Stimulated activated memory B cell treated with anti-CD40 and anti-IgM and Interleukin-4, amounts not matched to agents 10 μg/mL and 1 μg/mL and 100 μg/mL, for 72 hours (primary cell): ENCODE measurements at regions not wholly inside any gene's neighbourhood (a gene's known extent, or its start where the extent isn't known, plus 50 kb on each side); places are given as distances from the start of the nearest gene placed in this dataset.

Experiments used
- ATAC-seq: fragments of 150-1000 bp; cut with Tn5 transposase; 2 replicates; pipeline ENCODE4 v1.10.0; 2021
- H3K27ac Mint-ChIP-seq: one replicate; pipeline ENCODE4 v1.8.0; 2022; ENCODE audit warnings: mild to moderate bottlenecking, mixed read lengths
- H3K27me3 Mint-ChIP-seq: one replicate; pipeline ENCODE4 v1.8.0; 2022; ENCODE audit warnings: mixed read lengths
- H3K36me3 Mint-ChIP-seq: one replicate; pipeline ENCODE4 v1.8.0; 2022; ENCODE audit warnings: mixed read lengths
- H3K4me1 Mint-ChIP-seq: one replicate; pipeline ENCODE4 v1.8.0; 2022; ENCODE audit warnings: mixed read lengths
- H3K4me3 Mint-ChIP-seq: one replicate; pipeline ENCODE4 v1.8.0; 2022; ENCODE audit warnings: mild to moderate bottlenecking, moderate library complexity, mixed read lengths
- H3K9me3 Mint-ChIP-seq: one replicate; pipeline ENCODE4 v1.8.0; 2022; ENCODE audit warnings: mixed read lengths

DNA sequence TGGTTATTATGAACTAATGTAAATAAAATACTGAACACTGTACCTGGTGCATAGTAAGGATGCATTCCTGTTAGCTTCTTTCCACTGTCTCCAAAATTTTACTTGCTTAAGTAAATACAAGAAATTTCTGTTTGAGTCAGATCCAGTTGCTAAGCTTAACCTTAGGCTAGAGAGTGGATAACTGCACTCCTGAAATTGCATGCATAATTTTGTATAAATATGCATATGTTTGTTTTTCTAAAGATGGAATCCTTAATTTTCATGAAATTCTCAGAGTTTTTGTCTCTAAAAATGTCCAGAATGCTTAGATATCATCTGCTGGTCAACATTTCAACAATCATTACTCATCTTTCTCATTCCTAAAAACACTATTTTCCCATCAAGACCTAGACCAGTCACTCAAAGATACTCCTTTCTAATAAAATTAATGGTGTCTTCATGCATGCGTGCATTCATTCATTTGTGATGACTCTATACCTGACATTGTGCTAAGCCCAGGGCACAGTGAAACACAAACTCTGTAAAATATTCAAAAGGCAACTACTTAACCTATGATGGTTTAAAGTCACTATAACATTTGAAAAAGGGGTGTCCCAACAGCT, 284.8 kb downstream of the SEC61B start:
- no peaks in the 10 kb centered on the region for H3K27me3 Mint-ChIP-seq
- H3K4me3 Mint-ChIP-seq, result no peak overlapping the region
- no peaks in the 10 kb centered on the region for H3K9me3 Mint-ChIP-seq
- ATAC-seq, result no peak
- H3K36me3 Mint-ChIP-seq, result no peaks in the 10 kb centered on the region
- H3K27ac Mint-ChIP-seq, result peak overlapping the region; percentile 97
- H3K4me1 Mint-ChIP-seq, result peaks cover 37% of the 10 kb centered on the region

DNA sequence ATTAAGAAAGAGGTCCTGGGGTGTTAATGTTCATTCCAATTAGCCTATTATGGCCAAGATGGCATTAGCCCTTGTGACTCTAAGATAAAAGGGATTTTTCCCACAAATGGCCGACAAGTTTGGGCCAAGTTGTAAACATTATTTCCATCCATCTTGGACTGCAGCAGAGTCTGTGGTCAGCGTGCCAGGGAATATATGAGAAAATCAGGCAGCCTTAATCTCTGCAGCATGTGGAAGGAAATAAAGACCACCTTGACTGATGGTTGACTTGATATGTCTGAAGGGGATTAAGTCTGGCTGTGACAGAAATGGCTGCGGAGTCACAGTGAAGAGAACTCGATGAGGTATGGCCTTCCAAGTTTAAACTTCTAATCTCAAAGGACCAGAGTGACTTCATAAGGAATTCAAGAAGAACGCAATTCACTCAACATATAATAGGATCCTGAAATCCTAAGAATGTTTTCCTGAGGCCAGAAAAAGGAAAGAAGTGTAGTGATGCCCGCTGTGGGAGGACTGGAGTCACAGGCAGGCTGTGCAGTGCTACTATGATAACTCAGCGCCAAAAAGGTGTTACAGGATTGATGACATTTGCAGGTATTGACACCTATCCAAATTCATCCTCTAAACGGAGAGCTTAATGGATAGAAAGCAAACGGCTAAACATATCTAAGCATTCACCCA, 287.1 kb downstream of the SEC61B start:
- Mint-ChIP-seq H3K27ac (peak overlapping the region; percentile 97), H3K4me3 (no peak overlapping the region)

DNA sequence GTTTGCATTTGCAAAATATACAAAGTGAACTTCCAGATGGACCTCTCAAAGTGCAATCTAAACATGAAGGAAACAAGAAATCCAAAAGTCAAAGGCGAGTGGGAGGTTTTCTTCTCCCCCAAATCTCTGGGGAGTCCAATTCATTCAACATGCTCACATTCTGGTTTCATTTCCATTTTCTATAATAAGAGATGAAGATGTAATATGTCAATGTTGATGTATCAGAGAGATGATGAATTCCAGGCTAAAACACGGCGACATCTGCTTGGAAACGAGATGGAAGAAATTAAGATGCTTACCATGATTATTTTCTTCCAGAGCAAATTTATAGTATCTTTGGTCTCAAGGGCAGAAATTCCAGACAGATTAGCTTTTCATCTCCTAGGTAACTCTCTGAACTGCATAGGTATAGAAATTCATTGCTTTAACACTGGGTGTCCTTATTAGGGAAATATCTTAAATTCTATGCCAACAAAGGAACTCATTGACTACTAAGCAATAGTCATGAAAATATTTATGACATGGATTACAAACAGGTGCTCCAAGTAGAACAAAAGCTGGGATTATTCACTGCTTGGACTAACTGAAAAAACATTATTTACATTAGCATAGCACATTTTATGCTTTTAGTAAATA, 287.9 kb downstream of the SEC61B start:
- Mint-ChIP-seq H3K27me3 (no peaks in the 10 kb centered on the region), H3K4me3 (peak overlapping the region; percentile 25), H3K27ac (peak overlapping the region; percentile 97), H3K9me3 (no peaks in the 10 kb centered on the region), H3K36me3 (peaks cover 7% of the 10 kb centered on the region), H3K4me1 (peaks cover 61% of the 10 kb centered on the region)
- peak; percentile 64 for ATAC-seq

More for the DNA sequence above, 287.1 kb downstream of the SEC61B start:
- no peak for ATAC-seq
- peaks cover 7% of the 10 kb centered on the region for H3K36me3 Mint-ChIP-seq
- peaks cover 53% of the 10 kb centered on the region for H3K4me1 Mint-ChIP-seq
- H3K27me3 Mint-ChIP-seq, result no peaks in the 10 kb centered on the region
- no peaks in the 10 kb centered on the region for H3K9me3 Mint-ChIP-seq

DNA sequence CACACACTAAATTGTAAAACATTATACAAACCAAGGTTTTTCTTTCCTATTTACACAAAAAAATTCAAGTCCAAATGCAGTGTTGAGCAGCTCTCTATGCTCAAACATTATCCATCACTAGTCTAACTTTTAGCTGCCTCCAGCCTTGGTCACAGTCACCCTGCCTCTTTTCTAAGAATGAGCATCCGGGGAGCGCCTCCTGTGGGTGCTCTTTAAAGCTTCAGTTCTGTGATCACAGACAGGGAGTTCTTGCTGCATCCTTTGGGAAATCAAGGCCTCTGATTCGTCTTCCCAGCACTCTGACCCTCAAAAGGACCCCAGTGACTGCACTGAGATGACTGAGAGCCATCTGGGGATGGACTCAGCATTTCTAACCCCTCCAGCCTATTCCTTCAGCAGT, 289.6 kb downstream of the SEC61B start:
- H3K4me1 Mint-ChIP-seq, result peaks cover 67% of the 10 kb centered on the region
- ATAC-seq, result no peak
- peaks cover 7% of the 10 kb centered on the region for H3K36me3 Mint-ChIP-seq
- no peaks in the 10 kb centered on the region for H3K27me3 Mint-ChIP-seq
- H3K27ac Mint-ChIP-seq, result peak overlapping the region; percentile 97
- no peak overlapping the region for H3K4me3 Mint-ChIP-seq
- peaks cover 4% of the 10 kb centered on the region for H3K9me3 Mint-ChIP-seq

DNA sequence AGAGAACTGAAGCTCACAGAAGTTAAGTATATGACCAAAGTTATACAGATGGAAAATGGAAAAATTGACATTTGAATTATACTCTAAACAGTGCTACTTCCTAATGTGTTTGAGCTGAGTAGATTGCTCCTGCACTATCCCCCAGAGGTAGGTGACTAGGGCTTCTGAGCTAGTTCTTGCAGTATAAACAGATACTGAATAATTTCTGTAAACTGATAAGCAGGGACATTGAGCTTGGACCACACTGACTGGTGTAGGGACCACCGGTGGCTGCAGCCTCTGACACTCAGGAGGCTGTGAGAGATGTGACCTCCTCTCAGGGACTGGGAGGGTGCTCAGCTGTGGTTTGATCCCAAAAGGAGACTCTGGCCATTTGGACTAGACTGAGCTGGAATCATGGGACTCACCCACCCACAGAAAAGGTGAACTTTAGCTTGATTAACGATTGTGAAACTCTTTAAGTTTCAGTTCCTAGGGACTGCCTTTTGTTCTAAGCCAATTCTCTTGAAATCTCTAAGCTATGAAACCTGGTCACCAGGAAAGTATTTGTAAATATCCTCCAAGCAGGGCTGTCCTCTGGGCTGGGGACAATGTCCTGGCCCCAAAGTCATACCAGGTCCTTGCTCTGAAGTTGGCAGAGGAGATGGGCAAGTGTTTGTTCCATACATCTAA, 291.5 kb downstream of the SEC61B start:
- Mint-ChIP-seq H3K4me1 (peaks cover 74% of the 10 kb centered on the region), H3K9me3 (peaks cover 4% of the 10 kb centered on the region), H3K4me3 (no peak overlapping the region), H3K36me3 (peaks cover 7% of the 10 kb centered on the region), H3K27ac (peak overlapping the region; percentile 97), H3K27me3 (no peaks in the 10 kb centered on the region)
- ATAC-seq, result peak; percentile 78

DNA sequence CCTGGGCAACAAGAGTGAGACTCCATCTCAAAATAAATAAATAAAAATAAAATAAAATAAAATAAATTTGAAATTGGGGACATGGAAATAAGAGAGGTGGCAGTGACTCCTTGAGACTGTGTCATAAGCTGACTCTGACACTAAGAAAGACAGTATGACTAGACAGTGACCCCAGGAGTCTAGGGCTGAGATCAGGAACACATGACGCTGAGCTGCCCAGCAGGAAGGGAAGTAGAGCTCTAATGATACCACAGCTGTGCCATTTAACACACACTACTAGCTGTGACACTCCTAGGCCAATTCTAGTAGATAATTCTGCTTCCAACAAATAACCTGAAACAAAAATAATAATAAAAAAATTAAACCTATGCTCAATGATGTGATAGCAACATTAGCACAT, 293.0 kb downstream of the SEC61B start:
- peak; percentile 79 for ATAC-seq
- Mint-ChIP-seq H3K36me3 (peaks cover 7% of the 10 kb centered on the region), H3K27me3 (no peaks in the 10 kb centered on the region), H3K27ac (peak overlapping the region; percentile 97), H3K4me3 (no peak overlapping the region), H3K4me1 (peaks cover 63% of the 10 kb centered on the region), H3K9me3 (peaks cover 4% of the 10 kb centered on the region)

DNA sequence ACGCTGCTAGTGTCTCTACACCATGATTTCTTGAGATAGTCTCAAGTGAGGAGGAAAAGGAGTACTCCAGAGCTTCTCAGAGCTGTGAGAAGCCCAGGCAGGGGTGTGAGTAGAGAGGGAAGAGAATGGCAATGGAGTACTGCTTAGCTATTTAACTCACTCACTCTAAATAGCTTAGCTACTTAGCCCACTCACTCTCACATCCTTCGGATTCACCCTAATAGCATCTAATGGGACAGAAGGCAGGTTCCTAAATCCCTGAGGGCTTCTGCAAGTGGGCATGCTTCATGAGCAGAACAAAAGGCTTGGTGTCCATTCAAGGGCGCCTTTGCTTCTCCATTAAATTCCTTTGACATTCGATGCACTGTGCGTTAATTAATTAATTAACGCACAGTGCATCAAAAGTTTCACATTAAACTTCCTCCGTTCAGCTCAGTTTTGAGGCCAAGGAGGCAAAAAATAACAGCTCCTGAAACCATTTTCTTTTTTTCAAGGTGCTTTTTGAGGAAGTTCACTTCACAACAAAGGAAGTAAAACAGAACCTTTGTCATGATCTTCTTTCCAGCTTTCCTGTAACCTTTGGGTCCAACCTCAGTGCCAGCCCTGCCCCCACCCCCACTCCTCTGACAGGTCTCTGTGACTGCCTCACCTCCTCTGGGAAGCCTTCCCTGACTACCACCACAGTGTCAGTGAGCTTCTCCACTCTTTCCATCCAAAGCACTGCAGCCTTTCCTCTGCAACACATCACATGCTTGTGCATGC, 294.0 kb downstream of the SEC61B start:
- peaks cover 7% of the 10 kb centered on the region for H3K36me3 Mint-ChIP-seq
- H3K4me3 Mint-ChIP-seq, result peak overlapping the region; percentile 10
- peak overlapping the region; percentile 97 for H3K27ac Mint-ChIP-seq
- H3K9me3 Mint-ChIP-seq, result peaks cover 4% of the 10 kb centered on the region
- no peaks in the 10 kb centered on the region for H3K27me3 Mint-ChIP-seq
- peaks cover 56% of the 10 kb centered on the region for H3K4me1 Mint-ChIP-seq
- ATAC-seq, result peak; percentile 59

DNA sequence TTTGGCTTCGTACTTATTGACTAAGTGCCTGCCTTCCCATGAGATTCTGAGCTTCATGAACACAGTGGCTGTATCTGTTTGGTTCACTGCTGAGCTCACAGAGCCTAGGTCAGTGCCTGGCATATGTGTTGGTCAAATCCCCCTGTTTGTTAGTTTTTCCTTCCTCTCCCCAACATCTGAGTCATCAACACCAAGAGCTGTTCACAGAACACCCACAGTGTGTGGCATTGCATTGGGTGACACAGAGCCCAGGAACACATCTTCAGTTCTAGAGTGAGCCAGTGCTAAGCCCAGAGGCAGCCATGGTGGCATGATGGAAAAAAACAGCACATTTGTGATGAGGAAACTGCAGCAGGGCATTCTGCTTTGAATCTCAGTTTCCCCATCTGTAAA, 294.6 kb downstream of the SEC61B start:
- Mint-ChIP-seq H3K36me3 (peaks cover 7% of the 10 kb centered on the region), H3K4me1 (peaks cover 55% of the 10 kb centered on the region), H3K4me3 (peak overlapping the region; percentile 10), H3K27me3 (no peaks in the 10 kb centered on the region), H3K9me3 (peaks cover 4% of the 10 kb centered on the region), H3K27ac (peak overlapping the region; percentile 97)
- peak; percentile 62 for ATAC-seq

DNA sequence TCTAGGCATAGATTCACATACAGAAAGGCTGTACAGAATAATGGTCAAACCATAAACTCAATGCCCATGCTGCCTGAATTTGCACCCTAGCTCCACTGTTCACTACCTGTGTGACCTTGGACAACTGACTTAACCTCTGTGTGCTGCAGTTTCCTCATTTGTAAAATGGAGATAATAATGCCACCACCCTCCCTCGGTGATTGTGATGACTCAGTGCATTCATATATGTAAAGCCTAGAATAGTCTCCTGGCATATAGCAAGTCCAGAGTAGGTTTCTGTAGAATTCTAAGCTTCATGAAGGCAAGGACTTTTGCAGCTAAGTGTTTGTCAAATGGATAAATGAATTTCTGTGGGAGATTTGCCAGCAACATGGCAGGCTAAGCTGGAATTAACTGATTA, 297.8 kb upstream of the NR4A3 start:
- H3K36me3 Mint-ChIP-seq, result no peaks in the 10 kb centered on the region
- peak overlapping the region; percentile 2 for H3K27ac Mint-ChIP-seq
- no peak overlapping the region for H3K4me3 Mint-ChIP-seq
- H3K9me3 Mint-ChIP-seq, result peaks cover 6% of the 10 kb centered on the region
- H3K27me3 Mint-ChIP-seq, result no peaks in the 10 kb centered on the region
- H3K4me1 Mint-ChIP-seq, result peaks cover 14% of the 10 kb centered on the region
- no peak for ATAC-seq

DNA sequence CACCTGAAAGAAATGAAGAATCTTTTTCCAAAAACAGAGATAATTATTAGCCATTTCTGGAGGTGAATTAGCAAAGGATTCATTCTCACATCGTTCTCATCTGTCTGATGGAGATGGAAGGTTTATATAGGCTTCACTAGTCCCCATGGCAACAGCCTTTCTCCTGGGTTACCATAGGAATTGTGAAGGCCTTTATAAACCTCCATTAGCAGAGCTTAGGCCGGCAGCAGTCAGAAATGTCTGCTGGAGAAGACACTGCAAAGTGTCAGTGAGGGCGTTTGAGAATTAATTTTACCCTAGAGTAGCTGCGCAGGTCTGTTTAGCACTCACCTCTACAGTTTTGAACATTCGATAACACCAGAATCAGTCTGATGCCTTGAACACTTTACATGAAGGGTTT, 290.4 kb upstream of the NR4A3 start:
- ATAC-seq, result no peak
- Mint-ChIP-seq H3K4me3 (no peak overlapping the region), H3K36me3 (no peaks in the 10 kb centered on the region), H3K27ac (no peak overlapping the region), H3K4me1 (no peaks in the 10 kb centered on the region), H3K9me3 (peaks cover 5% of the 10 kb centered on the region), H3K27me3 (no peaks in the 10 kb centered on the region)

DNA sequence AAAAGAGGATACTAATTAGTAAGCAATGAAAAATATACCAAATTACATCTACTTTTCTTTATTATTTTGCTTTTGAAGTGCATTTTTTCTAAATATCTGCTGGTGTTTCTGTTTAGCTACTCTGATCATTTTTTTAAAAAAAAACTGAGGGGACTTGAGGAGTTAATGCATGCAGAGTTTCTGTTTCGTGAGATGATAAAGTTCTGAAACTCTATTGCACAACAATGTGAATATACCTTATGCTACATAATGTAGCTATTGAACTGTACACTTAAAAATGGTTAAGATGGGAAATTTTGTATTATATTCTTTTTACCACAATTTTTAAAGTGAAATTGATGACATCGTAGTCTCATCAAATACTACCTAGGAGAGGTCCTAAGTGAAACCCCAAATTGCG, 288.3 kb upstream of the NR4A3 start:
- Mint-ChIP-seq H3K36me3 (no peaks in the 10 kb centered on the region), H3K4me1 (no peaks in the 10 kb centered on the region), H3K27ac (no peak overlapping the region), H3K4me3 (no peak overlapping the region), H3K9me3 (peaks cover 5% of the 10 kb centered on the region), H3K27me3 (no peaks in the 10 kb centered on the region)
- no peak for ATAC-seq

DNA sequence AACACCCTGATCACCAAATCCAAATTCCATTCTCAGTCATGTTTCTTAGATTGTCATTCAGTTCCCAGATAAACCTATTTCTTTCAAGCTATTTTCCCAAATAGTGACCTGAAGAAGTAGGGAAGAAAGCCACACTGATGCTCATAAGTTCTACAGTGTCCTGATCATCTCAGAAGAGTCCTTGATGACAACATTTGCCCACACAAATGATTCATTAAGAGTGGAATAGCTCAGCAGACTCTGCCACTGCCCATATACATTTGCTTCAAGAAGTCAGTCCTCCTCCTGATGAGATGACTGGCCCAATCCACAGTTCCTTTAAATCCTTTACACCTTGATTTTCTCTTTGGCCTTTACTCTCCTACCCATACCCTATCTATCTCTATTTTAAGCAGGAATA, 283.7 kb upstream of the NR4A3 start:
- no peak overlapping the region for H3K4me3 Mint-ChIP-seq
- ATAC-seq, result no peak

DNA sequence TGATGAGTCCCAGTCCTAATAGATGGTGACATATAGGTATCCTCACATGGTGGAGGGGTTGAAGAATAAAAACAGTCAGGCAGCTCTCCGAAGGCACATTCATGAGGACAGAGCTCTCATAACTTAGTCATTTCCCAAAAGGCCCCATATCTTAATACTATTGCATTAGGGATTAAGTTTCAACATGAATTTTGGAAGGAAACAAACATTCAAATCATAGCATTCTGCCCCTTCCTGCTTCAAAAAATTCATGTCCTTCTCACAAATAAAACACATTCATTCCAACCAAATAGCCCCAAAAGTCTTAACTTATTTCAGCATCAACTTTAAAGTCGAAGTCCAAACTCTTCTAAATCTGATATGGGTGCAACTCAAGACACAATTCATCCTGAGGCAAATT, 277.2 kb upstream of the NR4A3 start:
- Mint-ChIP-seq H3K4me3 (no peak overlapping the region), H3K4me1 (no peaks in the 10 kb centered on the region), H3K36me3 (peaks cover under 1% of the 10 kb centered on the region), H3K9me3 (peaks cover 2% of the 10 kb centered on the region), H3K27me3 (no peaks in the 10 kb centered on the region), H3K27ac (no peak overlapping the region)
- no peak for ATAC-seq

More for the DNA sequence above, 283.7 kb upstream of the NR4A3 start:
- Mint-ChIP-seq H3K27ac (no peak overlapping the region), H3K4me1 (no peaks in the 10 kb centered on the region), H3K9me3 (no peaks in the 10 kb centered on the region), H3K36me3 (no peaks in the 10 kb centered on the region), H3K27me3 (no peaks in the 10 kb centered on the region)

DNA sequence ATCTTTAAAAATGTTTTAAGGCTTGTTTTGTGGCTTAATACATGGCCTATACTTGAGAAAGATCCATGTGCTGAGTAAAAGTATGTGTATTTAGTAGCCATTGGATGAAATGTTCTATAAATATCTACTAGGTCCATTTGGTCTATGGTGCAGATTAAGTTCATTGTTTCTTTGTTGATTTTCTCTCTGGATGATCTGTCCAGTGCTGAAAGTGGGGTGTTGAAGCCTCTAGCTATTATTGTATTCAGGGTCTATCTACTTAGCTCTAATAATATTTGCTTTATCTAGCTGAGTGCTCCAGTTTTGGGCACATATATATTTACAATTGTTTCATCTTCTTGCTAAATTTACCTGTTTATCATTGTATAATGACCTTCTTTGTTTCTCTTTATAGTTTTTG, 272.2 kb upstream of the NR4A3 start:
- no peak overlapping the region for H3K4me3 Mint-ChIP-seq
- no peak for ATAC-seq
- H3K27ac Mint-ChIP-seq, result no peak overlapping the region
- no peaks in the 10 kb centered on the region for H3K27me3 Mint-ChIP-seq
- no peaks in the 10 kb centered on the region for H3K4me1 Mint-ChIP-seq
- peaks cover 16% of the 10 kb centered on the region for H3K9me3 Mint-ChIP-seq
- H3K36me3 Mint-ChIP-seq, result peaks cover 45% of the 10 kb centered on the region

DNA sequence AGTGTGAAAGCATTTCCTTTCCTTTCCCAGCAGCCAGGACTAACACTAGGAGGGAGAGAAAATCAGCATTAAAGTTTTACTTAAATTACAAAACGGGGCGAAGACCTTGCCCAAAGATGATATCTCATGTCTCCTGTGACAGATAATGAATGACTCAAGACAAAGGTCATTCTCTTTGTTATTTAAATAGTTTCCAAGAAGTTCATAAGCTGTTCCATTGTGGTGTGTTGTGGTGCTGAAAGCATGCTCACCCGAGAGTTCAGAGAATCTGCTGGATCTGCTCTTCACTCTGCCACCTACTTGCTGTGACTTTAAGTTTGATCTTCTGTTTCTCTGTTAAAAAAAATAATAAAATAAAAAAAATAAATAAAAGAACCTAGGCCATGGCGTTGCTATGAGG, 265.9 kb upstream of the NR4A3 start:
- ATAC-seq, result peak; percentile 86
- Mint-ChIP-seq H3K9me3 (peaks cover 14% of the 10 kb centered on the region), H3K4me1 (no peaks in the 10 kb centered on the region), H3K4me3 (no peak overlapping the region), H3K27ac (peak overlapping the region; percentile 83), H3K36me3 (peaks cover 43% of the 10 kb centered on the region), H3K27me3 (no peaks in the 10 kb centered on the region)
